ENCODE measurements at regions not wholly inside any gene's neighbourhood (a gene's known extent, or its start where the extent isn't known, plus 50 kb on each side); places are given as distances from the start of the nearest gene placed in this dataset.

- no peak overlapping the region for H3K4me3 ChIP-seq (ENCODE audit: insufficient read depth, low read depth, low read length)
- 89 to 100% methylated on average over 1 of the region's 2 CpGs for WGBS, 2 experiments
- no peak overlapping the region for H3K27ac ChIP-seq (ENCODE audit: insufficient read depth, low read depth, low read length, poor library complexity, severe bottlenecking)
- H3K4me1 ChIP-seq (ENCODE audit: control insufficient read depth, insufficient read depth, low read length) = no peaks in the 10 kb centered on the region
- no peaks in the 10 kb centered on the region for H3K36me3 ChIP-seq (ENCODE audit: control insufficient read depth, insufficient read depth, low read length)
- H3K9me3 ChIP-seq (ENCODE audit: control insufficient read depth, low read length) = no peaks in the 10 kb centered on the region
- no peaks in the 10 kb centered on the region for H3K27me3 ChIP-seq (ENCODE audit: control insufficient read depth, insufficient read depth, low read length, poor library complexity, severe bottlenecking)
Measured at GRCh38 chr2:189363559-189363958, 77.7 kb upstream of the WDR75 start.

DNA sequence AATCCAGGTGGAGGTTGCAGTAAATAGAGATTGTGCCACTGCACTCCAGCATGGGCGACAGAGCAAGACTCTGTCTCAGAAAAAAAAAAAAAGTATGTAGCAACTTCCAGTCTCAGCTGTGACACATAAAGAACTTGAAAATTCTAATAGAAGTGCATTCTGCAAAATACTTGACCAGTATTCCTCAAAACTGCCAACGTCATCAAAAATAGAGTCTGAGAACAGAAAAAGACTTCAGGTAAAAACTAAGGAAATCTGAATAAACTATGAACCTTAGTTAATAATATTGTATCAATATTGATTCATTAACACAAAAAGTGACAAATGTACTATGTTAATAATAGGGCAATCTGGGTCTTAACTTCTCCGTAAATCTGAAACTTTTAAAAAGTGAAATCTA, 76.7 kb upstream of the WDR75 start:
- WGBS, 2 experiments = 77 to 95% methylated on average over 1 to 3 of the region's 3 CpGs
- Histone ChIP-seq H3K4me3 (ENCODE audit: insufficient read depth, low read depth, low read length) (no peak overlapping the region), H3K27me3 (ENCODE audit: control insufficient read depth, insufficient read depth, low read length, poor library complexity, severe bottlenecking) (no peaks in the 10 kb centered on the region), H3K4me1 (ENCODE audit: control insufficient read depth, insufficient read depth, low read length) (no peaks in the 10 kb centered on the region), H3K9me3 (ENCODE audit: control insufficient read depth, low read length) (no peaks in the 10 kb centered on the region), H3K27ac (ENCODE audit: insufficient read depth, low read depth, low read length, poor library complexity, severe bottlenecking) (no peak overlapping the region), H3K36me3 (ENCODE audit: control insufficient read depth, insufficient read depth, low read length) (no peaks in the 10 kb centered on the region)

DNA sequence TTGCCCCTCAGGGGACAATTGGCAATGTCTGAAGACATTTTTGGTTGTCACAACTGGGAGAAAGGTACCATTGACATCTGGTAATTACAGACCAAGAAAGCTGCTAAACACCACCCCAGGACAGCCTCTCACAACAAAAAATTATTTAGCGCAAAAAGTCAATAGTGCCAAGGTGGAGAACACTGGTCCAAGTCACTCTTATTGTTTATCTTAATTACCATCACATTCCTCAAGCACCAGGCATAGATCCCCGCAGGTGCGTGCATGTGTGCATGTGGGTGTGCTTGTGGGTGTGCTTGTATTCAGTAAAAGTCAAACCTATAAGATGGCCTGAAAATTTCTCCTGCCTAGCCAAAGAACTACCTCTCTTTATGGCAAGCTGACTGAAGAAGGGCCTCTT, 74.9 kb upstream of the WDR75 start:
- Histone ChIP-seq H3K27ac (ENCODE audit: insufficient read depth, low read depth, low read length, poor library complexity, severe bottlenecking) (no peak overlapping the region), H3K36me3 (ENCODE audit: control insufficient read depth, insufficient read depth, low read length) (no peaks in the 10 kb centered on the region), H3K9me3 (ENCODE audit: control insufficient read depth, low read length) (no peaks in the 10 kb centered on the region), H3K4me3 (ENCODE audit: insufficient read depth, low read depth, low read length) (no peak overlapping the region), H3K27me3 (ENCODE audit: control insufficient read depth, insufficient read depth, low read length, poor library complexity, severe bottlenecking) (no peaks in the 10 kb centered on the region), H3K4me1 (ENCODE audit: control insufficient read depth, insufficient read depth, low read length) (no peaks in the 10 kb centered on the region)
- WGBS, 2 experiments = 85 to 99% methylated on average over 1 to 3 of the region's 3 CpGs

- no peaks in the 10 kb centered on the region for H3K27me3 ChIP-seq (ENCODE audit: control insufficient read depth, insufficient read depth, low read length, poor library complexity, severe bottlenecking)
- H3K27ac ChIP-seq (ENCODE audit: insufficient read depth, low read depth, low read length, poor library complexity, severe bottlenecking) = no peak overlapping the region
- H3K36me3 ChIP-seq (ENCODE audit: control insufficient read depth, insufficient read depth, low read length) = no peaks in the 10 kb centered on the region
- no peaks in the 10 kb centered on the region for H3K9me3 ChIP-seq (ENCODE audit: control insufficient read depth, low read length)
- H3K4me1 ChIP-seq (ENCODE audit: control insufficient read depth, insufficient read depth, low read length) = no peaks in the 10 kb centered on the region
- no peak overlapping the region for H3K4me3 ChIP-seq (ENCODE audit: insufficient read depth, low read depth, low read length)
- WGBS, 2 experiments = 92 to 94% methylated on average over 2 of the region's 2 CpGs
Measured at GRCh38 chr2:189367343-189367742, 73.9 kb upstream of the WDR75 start.

DNA sequence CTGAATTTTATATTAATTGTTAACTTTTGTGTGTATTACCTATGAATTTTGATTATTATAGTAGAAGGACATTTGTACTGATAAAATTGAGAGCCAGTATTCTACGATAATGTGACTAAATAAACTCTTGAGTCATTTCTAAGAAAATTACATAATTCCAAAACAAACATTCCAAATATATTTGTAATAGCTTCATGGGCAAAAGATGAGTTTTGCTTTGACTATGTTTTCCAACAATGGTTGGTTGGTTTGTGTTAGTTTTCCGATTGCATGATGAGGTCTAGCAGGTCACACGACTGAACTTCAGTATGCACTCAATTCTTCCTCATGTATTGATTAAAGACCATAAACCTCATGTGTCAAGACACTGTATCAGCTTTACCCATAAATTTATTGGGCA, 71.7 kb upstream of the WDR75 start:
- Histone ChIP-seq H3K9me3 (ENCODE audit: control insufficient read depth, low read length) (no peaks in the 10 kb centered on the region), H3K36me3 (ENCODE audit: control insufficient read depth, insufficient read depth, low read length) (no peaks in the 10 kb centered on the region), H3K4me3 (ENCODE audit: insufficient read depth, low read depth, low read length) (no peak overlapping the region), H3K4me1 (ENCODE audit: control insufficient read depth, insufficient read depth, low read length) (no peaks in the 10 kb centered on the region), H3K27me3 (ENCODE audit: control insufficient read depth, insufficient read depth, low read length, poor library complexity, severe bottlenecking) (no peaks in the 10 kb centered on the region), H3K27ac (ENCODE audit: insufficient read depth, low read depth, low read length, poor library complexity, severe bottlenecking) (no peak overlapping the region)
- WGBS, 2 experiments = 100% methylated on average over 2 of the region's 3 CpGs

GRCh38 chr2:189370719-189371118, 70.6 kb upstream of the WDR75 start:
- Histone ChIP-seq H3K4me1 (ENCODE audit: control insufficient read depth, insufficient read depth, low read length) (no peaks in the 10 kb centered on the region), H3K27me3 (ENCODE audit: control insufficient read depth, insufficient read depth, low read length, poor library complexity, severe bottlenecking) (no peaks in the 10 kb centered on the region), H3K27ac (ENCODE audit: insufficient read depth, low read depth, low read length, poor library complexity, severe bottlenecking) (no peak overlapping the region), H3K4me3 (ENCODE audit: insufficient read depth, low read depth, low read length) (no peak overlapping the region), H3K9me3 (ENCODE audit: control insufficient read depth, low read length) (no peaks in the 10 kb centered on the region), H3K36me3 (ENCODE audit: control insufficient read depth, insufficient read depth, low read length) (no peaks in the 10 kb centered on the region)
- WGBS, 2 experiments = 75 to 90% methylated on average over 3 of the region's 3 CpGs

DNA sequence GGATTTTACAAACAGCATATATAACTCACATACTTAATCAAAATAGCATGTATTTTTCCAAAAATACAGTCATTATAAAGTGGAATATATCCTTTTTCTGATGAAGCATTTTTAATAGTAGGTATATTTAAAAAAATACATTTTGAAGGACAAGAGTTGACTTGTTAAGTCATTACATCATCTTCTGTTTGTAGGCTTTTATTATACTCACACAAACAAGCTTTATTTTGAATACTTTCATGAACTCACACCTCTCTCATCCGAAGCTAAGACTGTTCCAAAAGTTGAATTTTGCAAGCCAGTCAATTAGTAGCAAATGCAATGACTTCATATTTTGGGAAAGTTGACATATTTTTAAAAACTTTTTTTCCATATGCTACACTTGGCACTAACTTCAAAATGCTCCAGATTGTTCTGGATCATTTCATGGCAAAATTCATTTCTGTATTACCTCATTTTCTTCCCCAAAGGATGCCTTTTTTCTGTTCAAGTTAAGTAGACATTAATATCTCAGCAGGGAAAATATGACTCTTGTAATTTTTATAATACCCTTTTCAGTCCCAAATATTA, 68.5 kb upstream of the WDR75 start:
- no peaks in the 10 kb centered on the region for H3K27me3 ChIP-seq (ENCODE audit: control insufficient read depth, insufficient read depth, low read length, poor library complexity, severe bottlenecking)
- 75 to 89% methylated on average over 1 of the region's 1 CpG for WGBS, 2 experiments

DNA sequence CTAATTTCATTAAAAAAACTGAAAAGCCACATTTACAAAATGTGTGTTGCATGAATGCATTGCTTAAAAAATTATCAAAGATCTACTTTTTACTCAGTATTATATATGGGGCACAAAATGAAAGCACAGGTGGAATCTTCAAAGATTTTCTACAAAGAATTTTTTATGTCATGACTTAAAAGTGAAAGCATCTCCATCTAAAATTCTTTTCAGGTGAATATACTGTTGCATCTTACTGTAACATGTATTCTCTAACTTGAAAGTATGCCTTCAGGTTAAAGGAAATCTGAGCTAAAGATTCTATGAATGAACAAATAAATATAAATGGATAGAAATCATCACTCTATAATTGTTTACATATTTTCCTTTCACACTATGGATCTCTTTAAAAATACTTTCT, 66.8 kb upstream of the WDR75 start:
- no peaks in the 10 kb centered on the region for H3K36me3 ChIP-seq (ENCODE audit: control insufficient read depth, insufficient read depth, low read length)
- no peak overlapping the region for H3K4me3 ChIP-seq (ENCODE audit: insufficient read depth, low read depth, low read length)
- no peak overlapping the region for H3K27ac ChIP-seq (ENCODE audit: insufficient read depth, low read depth, low read length, poor library complexity, severe bottlenecking)
- no peaks in the 10 kb centered on the region for H3K27me3 ChIP-seq (ENCODE audit: control insufficient read depth, insufficient read depth, low read length, poor library complexity, severe bottlenecking)
- no peaks in the 10 kb centered on the region for H3K9me3 ChIP-seq (ENCODE audit: control insufficient read depth, low read length)
- no peaks in the 10 kb centered on the region for H3K4me1 ChIP-seq (ENCODE audit: control insufficient read depth, insufficient read depth, low read length)

More for the DNA sequence above, 68.5 kb upstream of the WDR75 start:
- Histone ChIP-seq H3K36me3 (ENCODE audit: control insufficient read depth, insufficient read depth, low read length) (no peaks in the 10 kb centered on the region), H3K4me3 (ENCODE audit: insufficient read depth, low read depth, low read length) (no peak overlapping the region), H3K27ac (ENCODE audit: insufficient read depth, low read depth, low read length, poor library complexity, severe bottlenecking) (no peak overlapping the region), H3K4me1 (ENCODE audit: control insufficient read depth, insufficient read depth, low read length) (no peaks in the 10 kb centered on the region), H3K9me3 (ENCODE audit: control insufficient read depth, low read length) (no peaks in the 10 kb centered on the region)

DNA sequence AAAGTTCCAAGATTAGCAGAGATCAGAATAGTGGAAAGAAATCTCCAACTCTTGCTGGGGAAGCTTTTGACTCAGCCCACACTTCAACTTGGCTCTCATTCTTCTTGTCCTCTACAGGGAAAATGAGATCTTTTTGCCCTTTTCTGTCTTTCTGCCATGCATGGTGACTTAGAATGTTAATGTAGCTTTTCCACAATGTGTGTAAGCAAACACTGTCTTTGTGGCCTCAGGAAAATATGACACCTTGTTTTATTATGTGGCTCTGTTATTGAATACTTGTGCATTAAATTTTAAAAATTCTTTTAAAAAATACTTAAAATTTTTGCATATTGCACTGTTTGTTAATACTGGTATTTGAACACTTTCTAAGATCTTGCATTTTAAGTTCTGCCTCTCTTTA, 65.4 kb upstream of the WDR75 start:
- H3K4me3 ChIP-seq (ENCODE audit: insufficient read depth, low read depth, low read length) = no peak overlapping the region
- no peaks in the 10 kb centered on the region for H3K9me3 ChIP-seq (ENCODE audit: control insufficient read depth, low read length)
- H3K27ac ChIP-seq (ENCODE audit: insufficient read depth, low read depth, low read length, poor library complexity, severe bottlenecking) = no peak overlapping the region
- H3K27me3 ChIP-seq (ENCODE audit: control insufficient read depth, insufficient read depth, low read length, poor library complexity, severe bottlenecking) = no peaks in the 10 kb centered on the region
- H3K36me3 ChIP-seq (ENCODE audit: control insufficient read depth, insufficient read depth, low read length) = no peaks in the 10 kb centered on the region
- no peaks in the 10 kb centered on the region for H3K4me1 ChIP-seq (ENCODE audit: control insufficient read depth, insufficient read depth, low read length)

GRCh38 chr2:189379287-189379630, 62.0 kb upstream of the WDR75 start:
- peak overlapping the region; percentile 44 for H3K27ac ChIP-seq (ENCODE audit: insufficient read depth, low read depth, low read length, poor library complexity, severe bottlenecking)
- no peaks in the 10 kb centered on the region for H3K36me3 ChIP-seq (ENCODE audit: control insufficient read depth, insufficient read depth, low read length)
- H3K4me3 ChIP-seq (ENCODE audit: insufficient read depth, low read depth, low read length) = no peak overlapping the region
- no peaks in the 10 kb centered on the region for H3K4me1 ChIP-seq (ENCODE audit: control insufficient read depth, insufficient read depth, low read length)
- H3K27me3 ChIP-seq (ENCODE audit: control insufficient read depth, insufficient read depth, low read length, poor library complexity, severe bottlenecking) = no peaks in the 10 kb centered on the region
- WGBS, 2 experiments = 43 to 48% methylated on average over 1 of the region's 2 CpGs
- no peaks in the 10 kb centered on the region for H3K9me3 ChIP-seq (ENCODE audit: control insufficient read depth, low read length)

DNA sequence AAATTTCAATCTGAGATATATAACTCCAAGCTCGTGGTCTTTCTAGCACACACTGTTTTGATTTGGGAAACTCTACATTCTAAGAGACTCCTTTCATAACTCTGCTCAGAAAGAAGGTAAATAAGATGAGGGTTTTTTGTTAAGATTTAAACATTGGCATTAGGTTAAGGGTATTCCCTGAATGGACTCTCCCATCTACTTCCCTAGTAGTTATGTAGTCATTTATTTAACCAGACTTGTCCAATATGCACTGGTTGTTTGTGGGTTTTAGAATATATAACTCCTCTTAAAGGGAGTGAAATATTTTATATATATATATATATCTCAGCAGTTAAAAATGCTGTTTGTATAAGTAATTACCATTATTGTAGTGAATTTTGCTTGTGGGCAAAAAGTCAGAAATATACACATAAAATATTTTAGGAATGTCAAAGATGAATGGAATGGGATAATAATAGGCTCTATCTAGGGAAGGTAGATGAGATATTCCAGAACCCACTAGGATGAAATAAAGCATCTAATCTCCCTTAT, 61.5 kb upstream of the WDR75 start:
- Histone ChIP-seq H3K9me3 (ENCODE audit: control insufficient read depth, low read length) (no peaks in the 10 kb centered on the region), H3K4me1 (ENCODE audit: control insufficient read depth, insufficient read depth, low read length) (no peaks in the 10 kb centered on the region), H3K27me3 (ENCODE audit: control insufficient read depth, insufficient read depth, low read length, poor library complexity, severe bottlenecking) (no peaks in the 10 kb centered on the region), H3K4me3 (ENCODE audit: insufficient read depth, low read depth, low read length) (no peak overlapping the region), H3K36me3 (ENCODE audit: control insufficient read depth, insufficient read depth, low read length) (no peaks in the 10 kb centered on the region), H3K27ac (ENCODE audit: insufficient read depth, low read depth, low read length, poor library complexity, severe bottlenecking) (peak overlapping the region; percentile 44)
- 81% methylated on average over 1 of the region's 1 CpG; no CpG with 5 or more reads in 1 of the 2 experiments for WGBS, 2 experiments
